T-helper 17 cell (primary cell): ENCODE measurements at regions not wholly inside any gene's neighbourhood (a gene's known extent, or its start where the extent isn't known, plus 50 kb on each side); places are given as distances from the start of the nearest gene placed in this dataset.
"Not testable (repeated sequence)": the region's sequence is repeated elsewhere in the genome, so short reads cannot be mapped to it uniquely, and the experiment has no call there.

Source experiments
- ATAC-seq: fragments of 150-1000 bp; cut with Tn5 transposase; 2 replicates; pipeline ENCODE4 v1.10.0; 2021; ENCODE audit warnings: mild to moderate bottlenecking, moderate library complexity
- DNase-seq, 3 donors: peaks; one replicate each; pipeline versions ENCODE4 v3.0.0 to v3.0.0-alpha.2; 2020 to 2021
- H3K9me3 ChIP-seq: one replicate; pipeline ENCODE4 v1.7.0; 2013; ENCODE audit warnings: low read length, mild to moderate bottlenecking; ENCODE audit not compliant: control insufficient read depth, poor library complexity, severe bottlenecking
- H3K27ac Mint-ChIP-seq: one replicate; pipeline ENCODE4 v1.8.0; 2022; ENCODE audit warnings: mild to moderate bottlenecking, moderate library complexity, mixed read lengths
- H3K27me3 Mint-ChIP-seq: one replicate; pipeline ENCODE4 v1.8.0; 2022; ENCODE audit warnings: mixed read lengths
- H3K36me3 Mint-ChIP-seq: one replicate; pipeline ENCODE4 v1.8.0; 2022; ENCODE audit warnings: low read depth, mixed read lengths
- H3K4me1 Mint-ChIP-seq: one replicate; pipeline ENCODE4 v1.8.0; 2022; ENCODE audit warnings: mild to moderate bottlenecking, mixed read lengths
- H3K4me3 Mint-ChIP-seq: one replicate; pipeline ENCODE4 v1.8.0; 2022; ENCODE audit warnings: mild to moderate bottlenecking, moderate library complexity, mixed read lengths

DNA sequence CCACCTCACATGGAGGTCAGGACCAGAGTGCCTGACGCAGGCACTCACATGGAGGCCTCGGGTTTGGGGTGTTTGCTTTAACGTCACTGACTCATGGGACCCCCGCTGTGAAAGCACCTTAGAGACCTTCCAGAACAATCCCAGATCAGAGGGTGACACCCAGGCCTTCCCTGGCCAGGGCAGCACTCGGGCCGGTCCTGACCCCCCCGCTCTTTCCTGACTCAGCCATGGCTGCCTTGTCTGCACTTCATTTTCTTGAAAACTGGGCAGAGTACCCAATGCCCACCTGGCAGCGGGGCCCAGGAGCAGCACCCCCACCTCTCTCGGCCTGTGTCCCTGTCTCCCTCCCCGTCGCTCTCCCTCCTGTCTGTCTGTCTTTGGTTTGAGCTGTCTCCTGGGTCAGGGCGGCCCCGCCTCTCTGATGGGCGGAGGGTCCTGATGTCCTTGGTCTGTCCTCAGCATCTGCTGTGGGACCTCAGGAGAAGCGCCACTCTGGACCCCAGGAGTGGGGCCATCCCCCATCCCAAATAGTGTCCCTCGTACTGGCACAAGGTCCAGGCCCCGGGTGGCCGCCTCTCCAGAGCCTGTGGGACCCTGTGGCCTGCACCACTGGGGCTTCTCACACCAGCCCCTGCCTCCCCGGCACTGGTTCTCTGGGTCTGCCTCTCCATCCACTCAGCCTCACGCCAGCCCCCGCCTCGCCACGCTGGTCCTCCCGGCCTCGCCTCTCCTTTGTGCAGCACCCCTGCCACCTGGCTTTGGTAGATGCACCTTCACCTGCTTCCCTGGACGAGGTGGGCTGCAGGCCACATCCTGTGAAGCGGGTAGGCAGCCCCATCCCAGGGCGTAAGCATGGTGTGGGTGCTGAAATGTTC is 55.9 kb upstream of the ZNF469 start:
- Mint-ChIP-seq H3K4me3 (no peak overlapping the region), H3K36me3 (peaks cover 2% of the 10 kb centered on the region), H3K27me3 (peaks cover 9% of the 10 kb centered on the region), H3K4me1 (no peaks in the 10 kb centered on the region), H3K27ac (no peak overlapping the region)
- ATAC-seq (no peak), DNase-seq (no peak)
- no peaks in the 10 kb centered on the region for H3K9me3 ChIP-seq

DNA sequence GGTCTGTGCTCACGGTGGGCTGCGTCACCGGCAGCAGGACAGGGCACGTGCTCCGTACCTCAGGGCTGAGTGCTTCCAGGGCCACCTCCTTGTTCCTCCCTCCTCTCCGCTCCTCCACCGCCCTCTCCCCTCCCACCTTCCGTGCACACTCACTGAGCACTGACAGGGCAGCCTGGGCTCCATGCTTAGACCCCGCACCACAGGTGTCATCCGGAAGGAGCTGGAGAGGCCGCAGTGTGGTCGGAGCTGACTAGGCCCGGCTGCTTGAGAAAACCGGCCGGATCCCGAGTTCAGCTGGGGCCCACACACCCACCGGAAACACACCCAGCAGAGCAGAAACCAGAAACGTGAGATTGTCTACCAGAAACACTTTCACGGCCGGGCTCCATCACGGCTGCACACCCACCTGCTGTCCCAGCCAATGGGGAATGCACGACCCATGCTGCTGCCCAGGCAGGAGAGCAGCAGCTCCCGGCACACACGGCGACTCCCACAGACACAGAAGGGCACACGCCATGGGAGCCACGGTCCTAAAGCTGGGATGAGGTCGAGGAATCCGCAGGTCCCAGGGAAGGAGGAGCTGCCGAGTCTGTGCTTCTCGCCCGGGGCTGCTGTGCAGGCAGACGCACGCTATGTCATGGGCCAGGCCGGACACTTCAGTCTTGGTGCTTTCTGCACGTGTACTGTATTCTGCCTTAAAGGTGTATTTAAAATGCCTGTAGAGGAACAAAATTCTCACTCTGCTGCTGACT is 55.0 kb upstream of the ZNF469 start:
- H3K27ac Mint-ChIP-seq = no peak overlapping the region
- H3K36me3 Mint-ChIP-seq = peaks cover 2% of the 10 kb centered on the region
- H3K4me3 Mint-ChIP-seq = no peak overlapping the region
- H3K4me1 Mint-ChIP-seq = no peaks in the 10 kb centered on the region
- ATAC-seq = no peak
- peaks cover 9% of the 10 kb centered on the region for H3K27me3 Mint-ChIP-seq
- DNase-seq = no peak
- H3K9me3 ChIP-seq = no peaks in the 10 kb centered on the region

DNA sequence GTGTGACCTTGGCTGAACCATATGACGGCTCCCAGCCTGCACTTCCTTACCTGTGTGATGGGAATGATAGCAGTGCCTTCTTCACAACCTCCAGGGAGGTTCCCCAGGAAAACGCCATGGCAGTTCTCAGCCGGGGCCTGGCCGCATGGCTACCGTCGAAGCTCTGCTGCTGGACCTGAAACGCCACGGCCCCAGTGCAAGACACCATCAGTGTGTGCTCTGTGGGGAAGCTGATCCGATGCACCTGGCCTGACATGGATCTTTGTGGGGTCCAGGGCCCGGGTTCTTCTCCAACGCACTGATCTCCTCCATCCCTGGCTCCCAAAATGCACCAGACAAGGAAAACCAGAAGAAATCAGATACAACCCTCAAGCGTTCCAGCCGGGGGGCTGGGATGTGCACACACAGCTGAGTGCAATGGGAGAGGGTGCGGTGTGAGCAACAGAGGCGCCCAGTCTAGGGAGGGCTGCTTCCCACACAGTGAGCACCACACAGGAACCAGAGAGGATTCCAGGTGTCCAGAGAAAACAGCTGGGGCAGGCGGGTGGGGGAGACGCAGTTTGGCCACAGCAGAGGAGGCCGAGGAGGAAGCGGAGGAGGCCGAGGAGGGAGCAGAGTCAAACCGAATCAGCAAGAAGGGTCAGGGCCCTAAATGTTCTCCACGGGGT is 54.3 kb upstream of the ZNF469 start:
- DNase-seq = no peak
- H3K27me3 Mint-ChIP-seq = peaks cover 9% of the 10 kb centered on the region
- ATAC-seq = no peak
- no peaks in the 10 kb centered on the region for H3K4me1 Mint-ChIP-seq
- peaks cover 2% of the 10 kb centered on the region for H3K36me3 Mint-ChIP-seq
- no peak overlapping the region for H3K27ac Mint-ChIP-seq
- H3K9me3 ChIP-seq = no peaks in the 10 kb centered on the region
- no peak overlapping the region for H3K4me3 Mint-ChIP-seq

- Mint-ChIP-seq H3K4me3 (no peak overlapping the region), H3K4me1 (peaks cover 3% of the 10 kb centered on the region), H3K27ac (no peak overlapping the region), H3K36me3 (peaks cover 2% of the 10 kb centered on the region), H3K27me3 (peaks cover 9% of the 10 kb centered on the region)
- no peaks in the 10 kb centered on the region for H3K9me3 ChIP-seq
- DNase-seq (no peak), ATAC-seq (no peak)
These were observed 52.7 kb upstream of the ZNF469 start for GRCh38 chr16:88329726-88330700.

GRCh38 chr16:88330971-88331890 is 51.5 kb upstream of the ZNF469 start:
- Mint-ChIP-seq H3K27me3 (peaks cover 3% of the 10 kb centered on the region), H3K36me3 (no peaks in the 10 kb centered on the region), H3K4me3 (no peak overlapping the region), H3K27ac (no peak overlapping the region), H3K4me1 (peaks cover 3% of the 10 kb centered on the region)
- ATAC-seq = no peak
- H3K9me3 ChIP-seq = no peaks in the 10 kb centered on the region
- DNase-seq = no peak

DNA sequence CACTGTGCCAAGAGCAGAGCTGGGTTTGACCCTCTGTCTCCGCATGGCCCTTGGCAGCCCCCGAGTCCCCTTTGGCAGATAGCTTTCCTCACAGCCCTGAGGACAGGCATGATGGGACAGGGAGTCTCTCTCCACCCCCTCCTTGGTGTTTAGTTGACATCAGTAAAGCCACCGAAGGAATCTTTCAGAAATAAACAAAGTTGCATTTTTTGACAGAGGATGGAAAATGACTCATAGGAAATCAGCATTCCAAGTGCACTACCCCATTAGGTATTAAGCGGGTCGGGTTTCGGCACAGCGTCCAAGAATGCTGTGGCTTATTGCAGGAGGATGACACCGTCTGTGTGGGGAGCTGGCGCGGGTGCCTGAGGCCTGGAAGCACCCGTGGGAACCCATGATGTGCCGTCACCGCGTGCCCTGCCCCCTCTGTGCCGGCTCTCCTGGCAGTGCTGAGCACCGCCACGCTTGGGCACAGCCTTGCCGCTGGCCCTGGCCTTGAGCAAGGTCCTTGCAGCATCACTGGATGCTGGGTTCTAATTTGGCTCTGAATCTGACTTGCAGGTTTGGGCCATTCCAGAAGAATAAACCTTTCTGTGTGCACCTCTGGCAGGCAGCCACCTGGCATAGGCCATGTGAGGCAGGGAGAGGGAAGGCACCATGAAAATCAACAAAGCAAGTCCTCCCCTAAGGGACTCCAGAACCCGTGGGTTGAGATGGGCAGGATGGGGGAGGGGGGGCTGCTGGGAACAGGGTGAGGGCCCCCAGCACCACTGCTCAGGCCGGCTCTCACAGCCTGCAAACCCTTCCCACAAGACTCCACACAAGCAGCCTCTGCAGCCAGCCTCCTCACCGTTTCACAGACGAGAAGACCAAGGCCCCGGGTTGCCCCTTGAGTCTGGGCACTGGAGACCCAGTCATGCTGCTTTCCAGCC is 50.5 kb upstream of the ZNF469 start:
- no peak for DNase-seq
- H3K27ac Mint-ChIP-seq = no peak overlapping the region
- H3K9me3 ChIP-seq = no peaks in the 10 kb centered on the region
- H3K4me3 Mint-ChIP-seq = no peak overlapping the region
- no peaks in the 10 kb centered on the region for H3K36me3 Mint-ChIP-seq
- no peaks in the 10 kb centered on the region for H3K27me3 Mint-ChIP-seq
- peaks cover 3% of the 10 kb centered on the region for H3K4me1 Mint-ChIP-seq
- ATAC-seq = no peak

GRCh38 chr16:88332921-88333825 is 49.6 kb upstream of the ZNF469 start:
- DNase-seq, H3K4me3 Mint-ChIP-seq, H3K36me3 Mint-ChIP-seq, H3K27ac Mint-ChIP-seq, ATAC-seq, H3K27me3 Mint-ChIP-seq, H3K9me3 ChIP-seq, H3K4me1 Mint-ChIP-seq: not testable (repeated sequence)
